GM13977 (cell line): ENCODE measurements at regions not wholly inside any gene's neighbourhood (a gene's known extent, or its start where the extent isn't known, plus 50 kb on each side); places are given as distances from the start of the nearest gene placed in this dataset.

Source experiments
- DNase-seq: peaks from one replicate; pipeline ENCODE4 v3.0.0; 2012; ENCODE audit warnings: low spot score
- in situ Hi-C: fragments of 300-500 bp; cut with MboI; formaldehyde crosslinking; loops from one replicate; pipeline ENCODE4 v1.12.0; 2022; ENCODE audit warnings: low sequenced_read_pairs, low pct_unique_long_range_greater_than_20kb, mixed read lengths, inconsistent platforms; ENCODE audit not compliant: unreplicated experiment
- TF ChIP-seq, protein P1 (sequence below): IDR thresholded peaks from 2 replicates; pipeline ENCODE4 v1.5.1; 2012; ENCODE audit warnings: mild to moderate bottlenecking, control low read depth; ENCODE audit not compliant: insufficient read depth; ENCODE audit errors: extremely low read depth, missing control alignments

DNA sequence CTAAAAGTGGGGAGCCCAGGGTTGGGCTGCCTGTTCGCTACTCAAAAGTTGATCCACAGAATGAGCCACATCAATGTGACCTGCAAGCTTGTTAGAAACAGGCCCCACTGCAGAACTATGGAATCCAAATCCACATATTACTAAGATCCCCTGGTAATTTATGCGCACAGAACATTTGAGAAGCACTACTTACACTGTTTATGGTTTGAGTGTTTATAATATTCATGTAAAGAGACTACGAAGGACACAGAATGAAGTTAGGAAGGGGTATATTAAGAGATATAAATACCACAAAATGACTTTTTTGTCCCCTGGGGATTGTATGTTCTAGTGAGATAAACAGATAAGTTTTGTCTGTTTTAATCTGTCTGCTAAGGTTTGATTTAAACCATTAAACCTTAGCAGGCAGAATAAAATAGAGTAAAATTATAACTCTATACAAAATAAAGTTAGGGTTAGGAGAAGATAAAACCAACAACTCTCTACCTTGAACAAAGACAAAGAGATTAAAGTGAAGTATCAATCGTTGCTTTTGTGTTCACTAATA, 666.9 kb upstream of the SOX9 start:
- in situ Hi-C loops, result loop anchor here (25.0 kb wide), 1 partner anchor 1083 kb away; no protein-coding TSS in a partner anchor
- TF ChIP-seq, protein P1, sequence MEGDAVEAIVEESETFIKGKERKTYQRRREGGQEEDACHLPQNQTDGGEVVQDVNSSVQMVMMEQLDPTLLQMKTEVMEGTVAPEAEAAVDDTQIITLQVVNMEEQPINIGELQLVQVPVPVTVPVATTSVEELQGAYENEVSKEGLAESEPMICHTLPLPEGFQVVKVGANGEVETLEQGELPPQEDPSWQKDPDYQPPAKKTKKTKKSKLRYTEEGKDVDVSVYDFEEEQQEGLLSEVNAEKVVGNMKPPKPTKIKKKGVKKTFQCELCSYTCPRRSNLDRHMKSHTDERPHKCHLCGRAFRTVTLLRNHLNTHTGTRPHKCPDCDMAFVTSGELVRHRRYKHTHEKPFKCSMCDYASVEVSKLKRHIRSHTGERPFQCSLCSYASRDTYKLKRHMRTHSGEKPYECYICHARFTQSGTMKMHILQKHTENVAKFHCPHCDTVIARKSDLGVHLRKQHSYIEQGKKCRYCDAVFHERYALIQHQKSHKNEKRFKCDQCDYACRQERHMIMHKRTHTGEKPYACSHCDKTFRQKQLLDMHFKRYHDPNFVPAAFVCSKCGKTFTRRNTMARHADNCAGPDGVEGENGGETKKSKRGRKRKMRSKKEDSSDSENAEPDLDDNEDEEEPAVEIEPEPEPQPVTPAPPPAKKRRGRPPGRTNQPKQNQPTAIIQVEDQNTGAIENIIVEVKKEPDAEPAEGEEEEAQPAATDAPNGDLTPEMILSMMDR, result no peak

DNA sequence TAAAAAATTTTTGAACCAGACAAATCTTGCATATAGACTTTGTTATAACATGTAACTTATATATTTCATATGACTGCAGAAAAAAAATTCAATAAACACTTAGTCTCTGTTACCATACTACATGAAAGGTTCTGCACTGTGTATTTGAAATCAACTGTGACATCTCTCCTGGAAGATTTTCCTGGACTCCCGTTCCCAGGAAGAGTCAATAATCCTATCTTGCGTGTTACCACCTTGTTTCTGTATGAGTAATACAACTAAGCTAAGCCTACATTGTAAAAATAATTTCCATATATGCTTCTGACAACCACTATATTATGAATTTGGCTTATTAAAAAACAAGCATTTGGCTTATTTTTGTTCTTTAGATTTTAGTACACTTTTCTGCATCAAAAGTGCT, 665.6 kb upstream of the SOX9 start:
- TF ChIP-seq, protein P1, result no peak
- no peak for DNase-seq
- in situ Hi-C loops, result loop anchor here (25.0 kb wide), 1 partner anchor 1082 kb away; no protein-coding TSS in a partner anchor

More for the DNA sequence above, 666.9 kb upstream of the SOX9 start:
- DNase-seq, result no peak

DNA sequence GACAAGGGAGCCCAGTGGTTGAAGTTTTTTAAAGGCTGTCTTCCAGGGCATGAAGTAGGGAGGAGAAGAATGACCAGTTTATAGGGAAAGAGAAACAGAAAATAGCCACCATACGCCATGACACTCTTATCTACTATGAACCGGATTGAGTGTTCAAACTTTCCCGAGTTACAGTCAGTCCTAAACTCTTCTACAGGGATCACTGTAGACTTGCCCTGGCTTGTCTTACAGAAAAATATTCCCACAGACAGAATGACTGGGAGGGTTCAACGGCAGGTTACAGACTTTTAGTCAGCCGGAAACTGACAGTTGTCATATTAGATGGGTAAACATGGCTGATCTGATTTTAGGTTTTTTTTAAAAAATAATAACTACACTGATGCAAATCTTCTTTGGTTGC, 662.5 kb upstream of the SOX9 start:
- DNase-seq, result no peak

DNA sequence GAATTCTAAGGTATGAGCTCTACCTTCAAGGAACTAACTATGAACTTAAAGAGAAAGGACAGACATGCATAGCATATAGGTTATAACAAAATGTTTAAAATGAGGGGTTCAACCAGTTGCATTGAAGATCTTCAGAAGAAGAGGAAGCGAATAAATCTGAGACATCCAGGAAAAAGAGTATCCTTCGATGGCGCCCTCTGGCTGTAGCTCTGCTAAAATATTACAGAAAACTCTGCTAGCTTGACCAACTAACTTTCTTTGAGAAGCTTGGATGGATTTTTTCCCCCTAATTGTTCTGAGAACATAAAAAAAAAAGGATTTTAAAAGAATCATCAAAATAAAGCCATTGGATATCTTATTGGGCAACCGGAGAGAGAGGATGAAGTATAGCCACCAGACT, 659.9 kb upstream of the SOX9 start:
- in situ Hi-C loops, result loop anchor here (25.0 kb wide), 1 partner anchor 1076 kb away; no protein-coding TSS in a partner anchor
- DNase-seq, result no peak
- TF ChIP-seq, protein P1, result no peak

More for the DNA sequence above, 662.5 kb upstream of the SOX9 start:
- TF ChIP-seq, protein P1, result no peak
- in situ Hi-C loops, result loop anchor here (25.0 kb wide), 1 partner anchor 1079 kb away; no protein-coding TSS in a partner anchor

DNA sequence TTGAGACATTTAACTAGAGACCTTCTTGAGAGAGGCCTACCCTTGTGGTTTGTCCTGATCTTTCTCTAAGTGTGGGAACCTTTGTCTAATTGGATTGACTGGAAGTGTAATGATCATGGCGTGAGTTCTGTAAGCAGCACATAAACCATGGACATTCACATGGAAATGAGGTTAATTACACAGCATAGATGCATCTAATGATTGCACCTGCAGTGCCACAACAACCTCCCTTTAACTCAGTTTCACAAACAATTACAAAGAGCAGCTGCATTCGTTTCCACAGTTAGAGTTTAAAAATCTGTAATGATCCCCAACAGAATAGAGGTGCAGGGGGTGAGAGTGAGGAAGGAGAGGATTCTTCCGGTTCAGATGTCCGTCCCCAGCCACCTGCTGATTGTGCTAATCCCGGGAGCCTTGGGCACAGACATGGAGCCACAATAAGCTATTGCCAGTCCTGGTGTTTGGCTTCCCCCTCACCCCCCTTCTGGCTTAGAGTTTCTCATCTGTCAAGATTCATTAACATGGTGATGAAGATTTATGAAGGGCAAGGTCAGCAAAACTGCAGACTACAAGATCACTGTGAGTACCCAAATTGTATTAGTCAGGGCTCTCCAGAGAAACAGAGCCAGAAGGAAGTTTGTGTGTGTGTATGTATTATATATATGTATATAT, 659.2 kb upstream of the SOX9 start:
- in situ Hi-C loops, result loop anchor here (25.0 kb wide), 1 partner anchor 1076 kb away; no protein-coding TSS in a partner anchor
- TF ChIP-seq, protein P1, result no peak
- no peak for DNase-seq

DNA sequence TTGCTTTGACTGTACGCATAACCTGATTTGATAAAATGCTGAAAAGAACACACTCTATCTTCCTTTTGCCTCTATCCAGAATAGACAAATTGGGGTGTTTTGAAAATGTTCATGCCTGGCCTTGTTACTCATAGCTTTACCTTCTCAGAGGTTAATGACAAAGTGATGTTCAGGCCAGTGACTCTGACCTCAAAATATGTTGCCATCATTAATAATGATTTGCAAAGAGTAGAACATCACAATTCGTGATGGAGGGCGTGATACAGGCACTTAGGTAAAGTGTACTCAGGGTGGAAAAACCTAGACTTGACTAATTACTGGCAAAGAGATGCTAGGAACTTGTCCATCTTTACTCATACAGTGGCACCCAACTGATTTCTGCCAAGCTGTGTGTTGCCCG, 656.6 kb upstream of the SOX9 start:
- in situ Hi-C loops, result loop anchor here (25.0 kb wide), 1 partner anchor 1073 kb away; no protein-coding TSS in a partner anchor
- TF ChIP-seq, protein P1, result no peak
- DNase-seq, result no peak
